ENCODE measurements at regions not wholly inside any gene's neighbourhood (a gene's known extent, or its start where the extent isn't known, plus 50 kb on each side); places are given as distances from the start of the nearest gene placed in this dataset.
"Not testable (repeated sequence)": the region's sequence is repeated elsewhere in the genome, so short reads cannot be mapped to it uniquely, and the experiment has no call there.

GRCh38 chr22:12541412-12542170, 2986.4 kb upstream of the OR11H1 start:
- WGBS (ENCODE audit: insufficient coverage) = 46% methylated on average over 2 of the region's 10 CpGs
- DNase-seq; POLR2A ChIA-PET; H3K4me1 ChIP-seq (ENCODE audit: control extremely low read depth in 1 of 4, control insufficient read depth in 4 of 4, insufficient read depth in 4 of 4, low read length in 3 of 4); H3K36me3 ChIP-seq (ENCODE audit: control insufficient read depth in 4 of 4, insufficient read depth in 4 of 4, low read length in 3 of 4); H3K27ac ChIP-seq (ENCODE audit: insufficient read depth in 1 of 2, low read depth in 1 of 2, low read length in 2 of 2, poor library complexity in 1 of 2, severe bottlenecking in 2 of 2); H3K9me3 ChIP-seq (ENCODE audit: control extremely low read depth in 1 of 5, control insufficient read depth in 4 of 5, insufficient read depth in 2 of 5, low read depth in 1 of 5, low read length in 4 of 5); CTCF ChIA-PET; H3K4me3 ChIP-seq (ENCODE audit: control insufficient read depth in 1 of 7, extremely low read depth in 1 of 7, insufficient read depth in 4 of 7, low read depth in 2 of 7, low read length in 6 of 7); H3K27me3 ChIP-seq (replicated peaks in 2 of 5; ENCODE audit: control insufficient read depth in 4 of 5, insufficient read depth in 5 of 5, low read length in 4 of 5): not testable (repeated sequence)

GRCh38 chr22:12553366-12553765, 2974.6 kb upstream of the OR11H1 start:
- POLR2A ChIA-PET; H3K4me1 ChIP-seq (ENCODE audit: control extremely low read depth in 1 of 4, control insufficient read depth in 4 of 4, insufficient read depth in 4 of 4, low read length in 3 of 4): not testable (repeated sequence)

GRCh38 chr22:12554648-12555192, 2973.3 kb upstream of the OR11H1 start:
- H3K27me3 ChIP-seq (replicated peaks in 2 of 5; ENCODE audit: control insufficient read depth in 4 of 5, insufficient read depth in 5 of 5, low read length in 4 of 5); H3K4me3 ChIP-seq (ENCODE audit: control insufficient read depth in 1 of 7, extremely low read depth in 1 of 7, insufficient read depth in 4 of 7, low read depth in 2 of 7, low read length in 6 of 7); H3K36me3 ChIP-seq (ENCODE audit: control insufficient read depth in 4 of 4, insufficient read depth in 4 of 4, low read length in 3 of 4); H3K9me3 ChIP-seq (ENCODE audit: control extremely low read depth in 1 of 5, control insufficient read depth in 4 of 5, insufficient read depth in 2 of 5, low read depth in 1 of 5, low read length in 4 of 5); CTCF ChIA-PET; DNase-seq; POLR2A ChIA-PET; H3K27ac ChIP-seq (ENCODE audit: insufficient read depth in 1 of 2, low read depth in 1 of 2, low read length in 2 of 2, poor library complexity in 1 of 2, severe bottlenecking in 2 of 2); H3K4me1 ChIP-seq (ENCODE audit: control extremely low read depth in 1 of 4, control insufficient read depth in 4 of 4, insufficient read depth in 4 of 4, low read length in 3 of 4): not testable (repeated sequence)
- WGBS (ENCODE audit: insufficient coverage) = no CpG with 5 or more reads among the region's 9 CpGs

More at GRCh38 chr22:12553366-12553765, 2974.6 kb upstream of the OR11H1 start:
- DNase-seq; H3K4me3 ChIP-seq (ENCODE audit: control insufficient read depth in 1 of 7, extremely low read depth in 1 of 7, insufficient read depth in 4 of 7, low read depth in 2 of 7, low read length in 6 of 7); H3K27me3 ChIP-seq (replicated peaks in 2 of 5; ENCODE audit: control insufficient read depth in 4 of 5, insufficient read depth in 5 of 5, low read length in 4 of 5); H3K9me3 ChIP-seq (ENCODE audit: control extremely low read depth in 1 of 5, control insufficient read depth in 4 of 5, insufficient read depth in 2 of 5, low read depth in 1 of 5, low read length in 4 of 5); CTCF ChIA-PET; H3K36me3 ChIP-seq (ENCODE audit: control insufficient read depth in 4 of 4, insufficient read depth in 4 of 4, low read length in 3 of 4); H3K27ac ChIP-seq (ENCODE audit: insufficient read depth in 1 of 2, low read depth in 1 of 2, low read length in 2 of 2, poor library complexity in 1 of 2, severe bottlenecking in 2 of 2): not testable (repeated sequence)
- WGBS (ENCODE audit: insufficient coverage) = no CpG with 5 or more reads among the region's 5 CpGs

- H3K9me3 ChIP-seq (ENCODE audit: control extremely low read depth in 1 of 5, control insufficient read depth in 4 of 5, insufficient read depth in 2 of 5, low read depth in 1 of 5, low read length in 4 of 5); H3K27ac ChIP-seq (ENCODE audit: insufficient read depth in 1 of 2, low read depth in 1 of 2, low read length in 2 of 2, poor library complexity in 1 of 2, severe bottlenecking in 2 of 2); H3K27me3 ChIP-seq (replicated peaks in 2 of 5; ENCODE audit: control insufficient read depth in 4 of 5, insufficient read depth in 5 of 5, low read length in 4 of 5); H3K4me1 ChIP-seq (ENCODE audit: control extremely low read depth in 1 of 4, control insufficient read depth in 4 of 4, insufficient read depth in 4 of 4, low read length in 3 of 4); H3K4me3 ChIP-seq (ENCODE audit: control insufficient read depth in 1 of 7, extremely low read depth in 1 of 7, insufficient read depth in 4 of 7, low read depth in 2 of 7, low read length in 6 of 7); DNase-seq; H3K36me3 ChIP-seq (ENCODE audit: control insufficient read depth in 4 of 4, insufficient read depth in 4 of 4, low read length in 3 of 4); POLR2A ChIA-PET; CTCF ChIA-PET: not testable (repeated sequence)
These were observed 2956.5 kb upstream of the OR11H1 start for GRCh38 chr22:12571500-12571899.

GRCh38 chr22:12579655-12580054, 2948.3 kb upstream of the OR11H1 start:
- H3K36me3 ChIP-seq (ENCODE audit: control insufficient read depth in 4 of 4, insufficient read depth in 4 of 4, low read length in 3 of 4); H3K27ac ChIP-seq (ENCODE audit: insufficient read depth in 1 of 2, low read depth in 1 of 2, low read length in 2 of 2, poor library complexity in 1 of 2, severe bottlenecking in 2 of 2); H3K4me1 ChIP-seq (ENCODE audit: control extremely low read depth in 1 of 4, control insufficient read depth in 4 of 4, insufficient read depth in 4 of 4, low read length in 3 of 4); H3K4me3 ChIP-seq (ENCODE audit: control insufficient read depth in 1 of 7, extremely low read depth in 1 of 7, insufficient read depth in 4 of 7, low read depth in 2 of 7, low read length in 6 of 7); H3K27me3 ChIP-seq (replicated peaks in 2 of 5; ENCODE audit: control insufficient read depth in 4 of 5, insufficient read depth in 5 of 5, low read length in 4 of 5); POLR2A ChIA-PET; CTCF ChIA-PET; H3K9me3 ChIP-seq (ENCODE audit: control extremely low read depth in 1 of 5, control insufficient read depth in 4 of 5, insufficient read depth in 2 of 5, low read depth in 1 of 5, low read length in 4 of 5); DNase-seq: not testable (repeated sequence)
- no CpG with 5 or more reads among the region's 3 CpGs for WGBS (ENCODE audit: insufficient coverage)

- POLR2A ChIA-PET; H3K9me3 ChIP-seq (ENCODE audit: control extremely low read depth in 1 of 5, control insufficient read depth in 4 of 5, insufficient read depth in 2 of 5, low read depth in 1 of 5, low read length in 4 of 5); H3K4me1 ChIP-seq (ENCODE audit: control extremely low read depth in 1 of 4, control insufficient read depth in 4 of 4, insufficient read depth in 4 of 4, low read length in 3 of 4); DNase-seq; H3K36me3 ChIP-seq (ENCODE audit: control insufficient read depth in 4 of 4, insufficient read depth in 4 of 4, low read length in 3 of 4); H3K27ac ChIP-seq (ENCODE audit: insufficient read depth in 1 of 2, low read depth in 1 of 2, low read length in 2 of 2, poor library complexity in 1 of 2, severe bottlenecking in 2 of 2); CTCF ChIA-PET; H3K27me3 ChIP-seq (replicated peaks in 2 of 5; ENCODE audit: control insufficient read depth in 4 of 5, insufficient read depth in 5 of 5, low read length in 4 of 5); H3K4me3 ChIP-seq (ENCODE audit: control insufficient read depth in 1 of 7, extremely low read depth in 1 of 7, insufficient read depth in 4 of 7, low read depth in 2 of 7, low read length in 6 of 7): not testable (repeated sequence)
- WGBS (ENCODE audit: insufficient coverage) = 80% methylated on average over 12 of the region's 17 CpGs
These were observed 2943.5 kb upstream of the OR11H1 start for GRCh38 chr22:12584457-12584856.

- not testable (repeated sequence) for H3K4me3 ChIP-seq (ENCODE audit: control insufficient read depth in 1 of 7, extremely low read depth in 1 of 7, insufficient read depth in 4 of 7, low read depth in 2 of 7, low read length in 6 of 7)
- no CpG with 5 or more reads among the region's 5 CpGs for whole genome bisulfite sequencing (ENCODE audit: insufficient coverage)
These were observed 2943.1 kb upstream of the OR11H1 start for GRCh38 chr22:12584874-12585273.

More at GRCh38 chr22:12584874-12585273, 2943.1 kb upstream of the OR11H1 start:
- H3K4me1 ChIP-seq (ENCODE audit: control extremely low read depth in 1 of 4, control insufficient read depth in 4 of 4, insufficient read depth in 4 of 4, low read length in 3 of 4); H3K9me3 ChIP-seq (ENCODE audit: control extremely low read depth in 1 of 5, control insufficient read depth in 4 of 5, insufficient read depth in 2 of 5, low read depth in 1 of 5, low read length in 4 of 5); H3K36me3 ChIP-seq (ENCODE audit: control insufficient read depth in 4 of 4, insufficient read depth in 4 of 4, low read length in 3 of 4); H3K27me3 ChIP-seq (replicated peaks in 2 of 5; ENCODE audit: control insufficient read depth in 4 of 5, insufficient read depth in 5 of 5, low read length in 4 of 5); CTCF ChIA-PET; DNase-seq; POLR2A ChIA-PET; H3K27ac ChIP-seq (ENCODE audit: insufficient read depth in 1 of 2, low read depth in 1 of 2, low read length in 2 of 2, poor library complexity in 1 of 2, severe bottlenecking in 2 of 2): not testable (repeated sequence)

Measured in common myeloid progenitor, CD34-positive (primary cell).